Fibroblast of peridontal ligament (primary cell): ENCODE measurements at regions not wholly inside any gene's neighbourhood (a gene's known extent, or its start where the extent isn't known, plus 50 kb on each side); places are given as distances from the start of the nearest gene placed in this dataset.
"Not testable (repeated sequence)": the region's sequence is repeated elsewhere in the genome, so short reads cannot be mapped to it uniquely, and the experiment has no call there.

Experiments used
- DNase-seq: peaks from one replicate; pipeline ENCODE4 v3.0.0-alpha.2; 2010; ENCODE audit errors: extremely low read depth

DNA sequence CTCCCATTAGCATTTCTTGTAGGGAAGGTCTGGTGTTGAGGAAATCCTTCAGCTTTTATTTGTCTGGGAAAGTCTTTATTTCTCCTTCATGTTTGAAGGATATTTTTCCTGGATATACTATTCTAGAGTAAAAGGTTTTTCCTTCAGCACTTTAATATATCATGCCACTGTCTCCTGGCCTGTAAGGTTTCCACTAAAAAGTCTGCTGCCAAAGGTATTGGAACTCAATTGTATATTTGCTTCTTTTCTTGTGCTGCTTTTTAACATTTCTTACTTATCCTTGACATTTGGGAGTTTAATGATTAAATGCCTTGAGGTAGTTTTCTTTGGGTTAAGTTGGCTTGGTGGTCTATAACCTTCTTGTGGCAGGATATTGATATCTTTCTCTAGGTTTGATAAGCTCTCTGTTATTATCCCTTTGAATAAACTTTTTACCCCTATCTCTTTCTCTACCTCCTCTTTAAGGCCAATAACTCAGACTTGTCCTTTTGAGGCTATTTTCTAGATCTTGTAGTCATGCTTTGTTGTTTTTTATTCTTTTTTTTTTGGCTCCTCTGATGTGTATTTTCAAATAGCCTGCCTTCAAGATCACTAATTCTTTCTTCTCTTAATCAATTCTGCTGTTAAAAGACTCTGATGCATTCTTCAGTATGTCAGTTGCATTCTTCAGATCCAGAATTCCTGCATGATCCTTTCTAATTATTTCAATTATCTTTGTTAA lies 225.0 kb upstream of the ZNF217 start:
- no peak for DNase-seq

DNA sequence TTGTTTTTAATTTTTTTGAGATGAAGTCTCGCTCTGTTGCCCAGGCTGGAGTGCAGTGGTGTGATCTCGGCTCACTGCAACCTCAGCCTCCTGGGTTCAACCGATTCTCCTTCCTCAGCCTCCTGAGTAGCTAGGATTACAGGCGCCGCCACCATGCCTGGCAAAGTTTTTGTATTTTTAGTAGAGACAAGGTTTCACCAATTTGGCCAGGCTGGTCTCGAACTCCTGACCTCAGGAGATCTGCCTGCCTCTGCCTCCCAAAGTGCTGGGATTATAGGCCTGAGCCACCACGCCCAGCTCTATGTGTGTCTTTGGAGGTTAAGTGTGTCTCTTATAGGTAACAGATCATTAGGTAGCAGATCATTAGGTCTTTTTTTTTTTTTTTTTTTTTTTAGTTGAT lies 223.9 kb upstream of the ZNF217 start:
- DNase-seq, result not testable (repeated sequence)

DNA sequence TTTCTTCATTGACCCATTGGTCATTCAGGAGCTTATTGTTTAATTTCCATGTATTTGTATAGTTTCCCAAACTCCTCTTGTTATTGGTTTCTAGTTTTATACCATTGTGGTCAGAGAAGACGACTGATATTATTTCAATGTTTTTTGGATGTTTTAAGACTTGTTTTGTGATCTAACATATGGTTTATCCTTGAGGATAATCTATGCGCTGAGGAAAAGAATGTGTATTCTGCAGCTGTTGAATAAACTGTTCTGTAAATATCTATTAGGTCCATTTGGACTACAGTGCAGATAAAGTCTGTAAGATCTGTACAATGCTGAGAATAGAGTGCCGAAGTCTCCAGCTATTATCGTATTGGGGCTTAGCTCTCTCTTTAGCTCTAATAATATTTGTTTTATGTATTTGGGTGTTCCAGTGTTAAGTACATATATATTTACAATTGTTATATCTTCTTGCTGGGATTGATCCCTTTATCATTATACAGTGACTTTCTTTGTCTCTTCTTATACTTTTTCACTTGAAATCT lies 223.3 kb upstream of the ZNF217 start:
- DNase-seq, result no peak

DNA sequence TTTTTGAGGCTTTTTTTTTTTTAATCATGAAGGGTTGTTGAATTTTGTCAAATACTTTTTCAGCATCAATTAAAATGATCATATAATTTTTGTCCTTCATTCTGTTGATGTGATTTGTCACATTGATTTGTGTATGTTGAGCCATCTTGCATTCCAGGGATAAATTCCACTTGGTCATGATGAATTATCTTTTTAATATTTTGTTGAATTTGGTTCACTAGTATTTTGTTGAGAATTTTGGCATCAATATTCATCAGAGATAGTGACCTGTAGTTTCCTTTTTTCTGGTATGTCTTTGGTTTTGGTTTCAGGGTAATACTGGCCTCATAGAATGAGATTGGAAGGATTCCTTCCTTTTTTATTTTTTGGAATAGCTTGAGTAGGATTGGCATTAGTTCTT lies 221.9 kb upstream of the ZNF217 start:
- DNase-seq, result no peak

DNA sequence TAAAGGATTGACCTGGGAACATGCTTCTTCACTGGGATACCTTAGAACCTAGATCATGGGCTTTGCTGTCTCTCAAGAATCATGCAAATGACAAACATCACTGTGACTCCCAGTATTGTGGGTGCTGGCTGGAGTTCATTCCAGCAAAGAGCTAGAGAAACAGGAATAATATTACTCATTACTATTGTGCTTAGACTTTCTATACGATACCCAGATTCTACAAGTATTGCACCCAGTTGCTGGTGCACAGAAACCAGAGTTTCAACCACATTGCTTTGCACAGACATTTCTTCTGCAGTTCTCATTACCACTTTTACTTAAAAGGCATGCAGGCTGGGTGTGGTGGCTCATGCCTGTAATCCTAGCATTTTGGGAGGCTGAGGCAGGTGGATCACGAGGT lies 220.4 kb upstream of the ZNF217 start:
- DNase-seq, result no peak

DNA sequence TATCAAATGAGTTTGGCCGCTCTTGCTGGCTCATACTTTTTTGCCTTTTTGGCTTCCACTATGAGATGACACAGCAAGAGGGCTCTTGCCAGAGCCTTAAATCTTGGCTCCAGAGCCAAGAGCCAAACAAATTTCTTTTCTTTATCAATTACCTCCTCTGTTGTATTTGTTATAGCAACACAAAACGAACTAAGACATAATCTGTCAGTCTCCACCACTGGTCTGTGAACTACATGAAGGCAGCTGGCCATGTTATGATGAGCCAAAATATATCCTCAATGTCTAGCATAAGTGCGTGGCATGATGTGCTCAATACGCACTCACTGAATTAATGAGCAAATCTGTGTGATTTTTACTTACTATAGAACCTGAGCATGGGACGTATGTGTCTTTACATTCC lies 220.0 kb upstream of the ZNF217 start:
- no peak for DNase-seq

DNA sequence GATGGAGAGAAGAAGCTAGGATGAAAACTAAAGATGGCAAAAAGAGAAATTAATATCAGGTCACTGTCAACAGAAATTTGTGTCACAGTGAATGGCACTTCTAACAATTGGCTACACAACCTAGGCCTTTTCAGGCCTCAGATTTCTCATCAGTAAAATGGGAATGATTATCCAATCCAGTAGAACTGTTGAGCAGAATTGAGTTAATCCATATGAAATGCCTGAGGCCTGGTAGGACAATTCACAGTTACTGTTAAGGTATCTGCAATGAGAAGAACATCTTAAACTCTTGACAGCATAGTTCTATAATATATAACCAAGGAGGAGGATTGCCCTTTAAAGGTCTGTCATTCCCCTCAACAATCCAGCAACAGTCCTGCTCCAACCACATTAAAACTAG lies 217.9 kb upstream of the ZNF217 start:
- DNase-seq, result no peak

DNA sequence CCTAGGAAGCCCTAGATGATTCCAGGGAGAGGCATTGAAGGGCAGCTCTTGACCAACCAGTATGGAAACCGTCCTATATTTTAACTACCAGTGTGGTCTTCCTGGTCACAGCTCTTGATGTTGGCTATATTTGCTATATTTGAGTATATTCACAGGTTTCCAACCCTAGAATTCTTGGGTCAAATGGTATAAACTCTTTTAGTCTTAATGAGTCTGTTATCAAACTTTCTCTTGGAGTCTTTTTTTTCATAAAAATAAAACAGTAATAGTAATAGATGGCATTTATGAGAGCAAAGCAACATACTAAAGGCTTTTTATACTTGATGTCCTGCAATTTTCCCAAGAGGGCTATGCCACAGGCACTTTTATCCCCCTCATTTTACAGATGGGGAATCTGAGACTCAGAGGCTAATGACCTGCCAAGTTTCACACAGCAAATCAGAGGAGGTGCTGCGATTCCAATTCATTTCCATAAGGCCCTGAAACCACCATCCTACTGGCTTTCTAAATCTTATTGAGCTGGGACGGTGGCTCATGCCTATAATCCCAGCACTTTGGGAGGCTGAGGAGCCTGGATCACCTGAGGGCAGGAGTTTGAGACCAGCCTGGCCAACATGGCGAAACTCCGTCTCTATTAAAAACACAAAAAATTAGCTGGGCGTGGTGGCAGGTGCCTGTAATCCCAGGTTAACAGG lies 217.2 kb upstream of the ZNF217 start:
- DNase-seq, result no peak

DNA sequence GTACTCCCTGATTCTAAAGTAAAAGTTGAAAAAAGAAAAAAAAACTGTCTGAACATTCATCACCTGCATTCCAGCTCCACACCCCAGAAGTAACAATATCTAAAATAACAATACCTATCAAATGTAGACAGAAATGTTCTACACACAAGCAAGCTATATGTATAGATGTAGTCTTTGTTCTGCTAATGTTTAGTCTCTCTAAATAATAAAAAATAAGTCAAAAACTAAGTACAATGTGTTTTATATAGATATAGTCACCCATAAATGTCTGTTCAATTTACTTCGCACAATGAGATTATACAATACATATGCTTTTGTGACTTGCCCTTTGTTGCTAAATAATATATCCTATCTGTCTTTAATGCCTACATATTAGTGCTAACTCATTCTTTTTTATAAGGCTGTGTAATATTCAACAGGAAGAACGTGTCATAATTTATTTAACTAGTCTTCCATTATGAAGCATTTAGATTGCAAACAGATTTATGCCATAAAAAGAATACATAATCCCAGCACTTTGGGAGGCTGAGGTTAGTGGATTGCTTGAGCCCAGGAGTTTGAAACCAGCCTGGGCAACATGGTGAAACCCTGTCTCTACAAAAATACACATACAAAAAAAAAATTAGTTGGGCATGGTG lies 216.2 kb upstream of the ZNF217 start:
- DNase-seq, result no peak

DNA sequence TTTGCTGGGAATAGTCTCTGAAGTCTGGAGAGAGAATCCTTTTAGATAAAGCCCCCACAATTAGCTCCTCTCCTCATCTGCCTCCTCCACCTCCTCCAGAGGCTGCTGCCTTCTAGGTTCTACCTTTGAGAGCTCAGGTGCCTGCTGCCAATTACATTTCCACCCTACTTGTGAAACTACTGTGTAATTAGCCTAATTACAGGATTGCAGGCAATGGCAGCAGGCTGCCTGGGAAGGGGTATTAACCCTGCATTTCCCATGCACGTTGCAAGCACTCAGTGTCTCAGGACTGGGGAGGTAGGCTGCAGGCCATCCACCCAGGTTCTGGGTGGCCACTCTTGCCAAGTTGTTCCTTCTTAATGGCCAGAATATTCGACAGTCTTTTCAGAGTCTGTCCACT lies 215.6 kb upstream of the ZNF217 start:
- DNase-seq, result no peak

DNA sequence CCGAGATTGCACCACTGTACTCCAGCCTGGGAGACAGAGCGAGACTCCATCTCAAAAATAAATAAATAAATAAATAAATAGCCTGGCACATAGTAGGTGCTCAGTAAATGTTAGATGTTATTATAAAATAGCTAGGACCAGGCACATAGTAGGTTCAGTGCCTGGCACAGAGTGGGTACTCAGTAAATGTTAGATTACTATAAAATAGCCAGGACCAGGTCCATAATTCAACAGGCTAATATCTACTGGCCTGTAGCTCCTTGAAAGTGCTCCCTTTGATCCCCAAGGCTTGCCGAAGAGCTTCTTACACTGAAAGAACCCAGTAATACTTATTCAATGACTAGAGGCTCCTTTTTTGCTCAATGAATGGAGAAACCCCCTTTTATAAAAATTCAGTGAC lies 215.1 kb upstream of the ZNF217 start:
- DNase-seq, result no peak

DNA sequence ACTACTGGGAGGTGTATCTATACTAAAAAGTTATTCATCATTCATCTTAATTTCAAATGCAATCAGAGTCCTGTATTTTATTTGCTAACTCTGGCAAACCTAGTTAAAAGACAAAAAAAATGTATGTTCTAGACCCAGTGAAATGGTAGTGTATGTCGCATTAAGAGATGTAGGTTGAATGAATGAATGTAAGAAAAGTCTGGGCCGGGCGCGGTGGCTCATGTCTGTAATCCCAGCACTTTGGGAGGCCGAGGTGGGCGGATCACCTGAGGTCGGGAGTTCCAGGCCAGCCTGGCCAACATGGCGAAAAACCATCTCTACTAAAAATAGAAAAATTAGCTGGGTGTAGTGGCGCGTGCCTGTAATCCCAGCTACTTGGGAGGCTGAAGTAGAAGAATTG lies 214.7 kb upstream of the ZNF217 start:
- DNase-seq, result not testable (repeated sequence)

DNA sequence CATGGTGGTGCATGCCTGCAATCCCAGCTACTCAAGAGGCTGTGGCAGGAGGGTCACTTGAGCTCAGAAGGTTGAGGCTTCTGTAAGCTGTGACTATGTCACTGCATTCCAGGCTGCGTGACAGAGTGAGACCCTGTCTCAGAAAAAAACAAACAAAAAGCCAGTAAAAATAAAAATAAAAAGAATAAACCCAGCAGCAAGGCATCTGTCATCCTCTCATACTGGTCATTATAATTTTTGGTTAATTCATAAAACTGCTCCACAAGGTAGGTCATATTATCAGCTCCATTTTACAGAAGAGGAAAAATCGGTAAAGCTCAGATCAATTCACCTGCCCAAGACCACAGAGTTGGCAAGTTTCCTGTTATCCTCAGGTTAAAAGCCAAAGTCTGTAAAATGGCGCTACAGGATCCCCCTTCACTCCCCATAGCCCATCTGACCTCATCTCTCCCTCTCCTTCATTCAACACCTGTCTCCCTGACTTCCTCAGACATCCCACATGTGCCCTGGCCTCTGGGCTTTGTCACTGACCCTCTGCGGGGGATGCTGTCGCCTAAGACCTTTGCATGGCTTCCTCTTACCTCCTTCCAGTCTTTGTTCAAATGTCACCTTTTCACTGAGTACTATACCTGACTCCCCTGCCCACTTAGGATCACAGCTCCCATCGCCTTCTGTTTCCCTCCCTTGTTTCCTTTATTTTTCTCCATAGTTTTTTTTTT lies 213.2 kb upstream of the ZNF217 start:
- DNase-seq, result no peak

DNA sequence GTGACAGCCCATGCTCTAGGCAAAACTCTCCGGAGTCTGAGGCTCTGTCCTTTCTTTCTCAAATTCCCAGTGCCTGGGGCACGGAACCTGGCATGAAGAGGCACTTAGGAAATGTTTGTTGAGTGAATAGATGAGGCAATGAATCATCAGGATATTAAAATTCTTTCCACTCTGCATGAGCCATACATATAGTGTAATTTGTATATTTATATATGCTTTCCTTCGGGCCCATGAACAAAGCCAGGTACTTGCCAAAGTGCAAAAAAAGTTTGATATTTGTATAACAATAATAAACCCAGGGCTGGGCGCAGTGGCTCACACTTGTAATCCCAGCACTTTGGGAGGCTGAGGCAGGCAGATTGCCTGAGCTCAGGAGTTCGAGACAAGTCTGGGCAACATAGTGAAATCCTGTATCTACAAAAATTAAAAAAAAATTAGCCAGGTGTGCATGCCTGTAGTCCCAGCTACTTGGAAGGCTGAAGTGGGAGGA lies 212.3 kb upstream of the ZNF217 start:
- peak; percentile 83 for DNase-seq

DNA sequence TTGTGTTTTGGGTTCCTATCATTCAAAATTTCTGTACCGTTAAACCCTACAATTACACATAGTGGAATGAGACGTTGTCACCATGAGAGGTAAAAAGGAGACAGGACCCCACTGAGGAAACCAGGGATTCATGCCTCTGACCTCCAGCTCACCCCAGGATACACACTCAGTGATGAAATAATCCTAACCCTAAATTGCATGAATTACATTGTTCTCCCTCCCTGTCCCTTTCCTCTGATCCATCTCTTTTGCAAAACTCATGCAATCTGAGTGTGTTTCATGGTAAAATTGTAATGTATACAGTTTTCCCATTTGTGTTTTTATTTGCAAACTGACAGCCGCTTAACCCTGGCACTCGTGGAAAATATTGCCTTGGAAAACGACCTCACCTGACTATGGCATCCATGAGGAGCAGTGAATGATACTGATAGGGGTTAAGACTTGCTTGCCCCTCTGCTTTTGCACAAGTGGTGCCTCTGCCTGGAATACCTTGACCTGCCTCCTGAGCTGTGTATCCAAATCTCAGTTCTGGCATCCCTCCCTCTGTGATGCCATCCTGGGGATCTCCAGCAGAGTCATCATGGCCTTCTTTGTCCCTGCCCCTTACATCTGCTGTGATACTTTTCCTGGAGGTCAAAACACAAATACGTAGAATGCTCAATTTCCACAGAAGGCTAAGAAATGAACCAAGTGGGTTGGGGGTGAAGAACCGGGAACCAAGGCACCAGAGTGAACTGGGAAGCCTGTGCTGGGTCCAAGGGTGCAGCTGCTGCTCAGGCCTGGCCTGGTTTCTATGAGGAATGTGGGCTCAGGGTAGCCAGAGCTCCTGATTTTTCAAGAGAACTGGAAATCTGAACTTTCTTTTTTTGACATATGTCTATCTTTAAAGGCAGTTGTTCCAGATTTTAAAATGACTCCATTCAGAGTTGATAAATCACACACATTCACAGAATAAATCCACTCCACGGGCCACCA lies 211.6 kb upstream of the ZNF217 start:
- DNase-seq, result no peak

DNA sequence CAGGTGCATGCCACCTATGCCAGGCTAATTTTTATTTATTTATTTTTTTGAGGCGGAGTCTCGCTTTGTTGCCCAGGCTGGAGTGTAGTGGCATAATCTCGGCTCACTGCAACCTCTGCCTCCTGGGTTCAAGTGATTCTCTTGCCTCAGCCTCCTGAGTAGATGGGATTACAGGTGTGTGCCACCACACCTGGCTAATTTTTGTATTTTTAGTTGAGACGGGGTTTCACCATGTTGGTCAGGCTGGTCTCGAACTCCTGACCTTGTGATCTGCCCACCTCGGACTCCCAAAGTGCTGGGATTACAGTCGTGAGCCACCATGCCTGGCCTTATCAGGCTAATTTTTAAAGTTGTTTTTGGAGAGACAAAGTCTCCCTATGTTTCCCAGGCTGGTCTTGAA lies 210.7 kb upstream of the ZNF217 start:
- DNase-seq, result not testable (repeated sequence)

DNA sequence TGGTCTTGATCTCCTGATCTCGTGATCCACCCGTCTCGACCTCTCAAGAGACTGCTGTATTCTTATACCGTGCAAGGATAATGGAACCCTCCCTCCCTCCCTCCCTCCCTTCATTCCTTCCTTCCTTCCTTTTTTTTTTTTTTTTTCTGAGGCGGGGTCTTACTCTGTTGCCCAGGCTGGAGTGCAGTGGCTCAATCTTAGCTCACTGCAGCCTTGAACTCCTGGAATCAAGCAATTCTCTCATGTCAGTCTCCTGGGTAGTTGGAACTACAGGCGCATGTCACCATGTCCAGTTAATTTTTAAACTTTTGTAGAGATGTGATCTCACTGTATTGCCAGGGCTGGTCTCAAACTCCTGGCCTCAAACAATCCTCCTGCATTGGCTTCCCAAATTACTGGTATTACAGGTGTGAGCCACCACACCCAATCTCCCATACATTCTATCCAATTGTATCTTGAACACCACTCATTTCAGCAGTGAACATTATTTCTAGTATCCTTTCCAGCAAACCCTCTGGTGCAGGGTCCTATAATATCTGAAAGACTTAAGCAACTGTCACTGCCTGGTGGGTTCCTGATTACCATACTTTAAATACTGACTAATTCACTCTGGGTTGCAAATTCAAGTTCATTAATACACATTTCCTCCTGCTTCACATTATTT lies 210.0 kb upstream of the ZNF217 start:
- no peak for DNase-seq

DNA sequence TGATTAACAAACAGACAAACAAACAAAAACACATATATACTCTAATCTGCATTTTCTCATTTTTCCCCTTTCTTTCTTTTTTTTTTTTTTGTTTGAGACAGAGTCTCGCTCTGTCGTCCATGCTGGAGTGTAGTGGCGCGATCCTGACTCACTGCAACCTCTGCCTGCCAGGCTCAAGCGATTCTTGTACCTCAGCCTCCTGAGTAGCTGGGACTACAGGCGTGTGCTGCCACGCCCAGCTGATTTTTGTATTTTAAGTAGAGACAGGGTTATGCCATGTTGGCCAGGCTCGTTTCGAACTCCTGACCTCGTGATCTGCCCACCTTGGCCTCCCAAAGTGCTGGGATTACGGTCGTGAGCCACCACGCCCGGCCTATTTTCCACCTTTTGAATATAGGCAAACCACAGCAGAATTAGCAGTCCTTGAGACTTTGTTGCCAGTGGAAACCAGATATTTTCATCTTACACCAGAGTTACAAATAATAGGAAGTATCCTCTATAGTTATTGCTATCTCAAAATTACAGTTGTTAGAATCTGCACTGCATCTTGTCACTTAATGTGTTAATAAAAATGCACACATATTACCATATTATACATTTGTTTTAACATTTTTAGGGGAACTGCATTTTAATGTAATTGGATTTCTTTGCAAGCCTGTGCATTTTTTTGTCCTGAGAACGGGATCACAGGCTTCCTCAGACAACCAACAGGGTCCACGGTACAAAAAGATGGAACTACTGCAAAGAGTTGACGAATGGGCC lies 208.2 kb upstream of the ZNF217 start:
- no peak for DNase-seq

DNA sequence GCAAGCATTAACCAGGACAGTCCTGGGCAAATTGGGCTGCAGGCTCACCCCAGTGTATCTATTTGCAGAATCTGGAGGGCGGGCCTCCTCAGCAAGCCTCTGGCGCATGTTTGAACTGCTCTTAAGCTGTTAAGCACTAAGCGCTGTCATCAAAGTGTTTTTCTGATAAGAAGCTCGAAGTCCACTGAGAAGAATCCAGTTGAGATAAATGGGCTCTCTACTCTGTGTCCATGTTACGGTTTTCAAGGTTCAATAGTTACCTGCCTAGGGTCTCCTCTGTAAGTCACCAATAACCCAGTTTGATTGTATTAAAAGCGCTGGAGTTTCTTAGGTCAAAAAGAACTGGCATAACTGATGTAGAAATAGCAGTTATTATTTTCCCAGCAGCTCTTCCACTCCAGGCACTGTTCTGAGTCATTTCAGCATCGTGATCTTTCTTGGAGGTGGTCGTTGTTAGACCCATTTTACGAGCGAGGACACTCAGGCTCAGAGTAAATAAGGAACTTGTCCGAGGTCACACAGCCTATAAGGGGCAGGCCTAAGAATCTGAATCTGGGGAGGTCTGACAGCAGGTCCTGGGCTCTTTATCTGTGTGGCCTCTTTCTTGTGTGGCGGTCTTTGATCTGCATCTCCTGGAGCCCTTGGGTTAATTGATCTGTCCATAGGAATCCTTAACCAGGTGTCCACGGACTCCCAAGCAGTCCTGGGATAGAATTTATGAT lies 207.4 kb upstream of the ZNF217 start:
- DNase-seq, result no peak
